Tibial artery (tissue), 4 donors: ENCODE measurements at regions not wholly inside any gene's neighbourhood (a gene's known extent, or its start where the extent isn't known, plus 50 kb on each side); places are given as distances from the start of the nearest gene placed in this dataset.

ENCODE experiments used
- DNase-seq, 2 donors: peaks; one replicate each; pipeline ENCODE4 v3.0.0-alpha.2; 2019
- H3K27ac ChIP-seq, 2 donors: fragments of 200-600 bp; sonication (generic) in 1 of 2; 1 replicate in 1 of 2; 2 replicates in 1 of 2; pipeline ENCODE4 v1.5.1; 2018 to 2019; ENCODE audit warnings: mild to moderate bottlenecking in 1 of 2
- H3K27me3 ChIP-seq, 2 donors: fragments of 200-600 bp; sonication (generic) in 1 of 2; one replicate each; pipeline versions ENCODE4 v1.5.1 to v1.6.0; 2016 to 2019
- H3K36me3 ChIP-seq, 3 donors: fragments of 200-600 bp; sonication (generic) in 2 of 3; one replicate each; pipeline ENCODE4 v1.5.1; 2016 to 2019; ENCODE audit warnings: mild to moderate bottlenecking in 2 of 3
- H3K4me1 ChIP-seq, 4 donors: fragments of 200-600 bp; sonication (generic) in 2 of 4; 1 replicate in 3 of 4; 2 replicates in 1 of 4; pipeline ENCODE4 v1.5.1; 2016 to 2019
- H3K4me3 ChIP-seq, 2 donors: fragments of 200-600 bp; sonication (generic) in 1 of 2; 1 replicate in 1 of 2; 2 replicates in 1 of 2; pipeline ENCODE4 v1.5.1; 2018 to 2019; ENCODE audit warnings: mild to moderate bottlenecking in 2 of 2
- H3K9me3 ChIP-seq, 3 donors: fragments of 200-600 bp; sonication (generic) in 1 of 3; one replicate each; pipeline ENCODE4 v1.5.1; 2016 to 2019
- CTCF ChIP-seq, 2 experiments: fragments of 200-600 bp in 1 of 2; fragments of 450-650 bp in 1 of 2; IDR thresholded peaks; one replicate each; pipeline ENCODE4 v1.5.1; 2017 to 2019; ENCODE audit warnings: antibody characterized with exemption in 2 of 2, mild to moderate bottlenecking in 1 of 2, moderate library complexity in 1 of 2
- intact Hi-C: fragments of 100-400 bp; cut with DNase I; formaldehyde crosslinking; loops from one replicate; pipeline ENCODE4 v1.15.0; 2023; ENCODE audit warnings: low total_unique reads

GRCh38 chr2:217489145-217489960 is 513.4 kb downstream of the TNS1 start:
- no peak for TF ChIP-seq CTCF (IDR thresholded peaks at IDR 0.05)
- intact Hi-C loops, result no loop called here
- no peak for DNase-seq

GRCh38 chr2:217484046-217484445 is 518.7 kb downstream of the TNS1 start:
- intact Hi-C loops, result no loop called here
- TF ChIP-seq CTCF (IDR thresholded peaks at IDR 0.05), result no peak
- Histone ChIP-seq H3K9me3 (no peaks in the 10 kb centered on the region), H3K4me1 (no peaks in the 10 kb centered on the region), H3K4me3 (no peak overlapping the region), H3K36me3 (no peaks in the 10 kb centered on the region), H3K27ac (no peak overlapping the region), H3K27me3 (no peaks in the 10 kb centered on the region)
- no peak for DNase-seq

More at GRCh38 chr2:217489145-217489960, 513.4 kb downstream of the TNS1 start:
- Histone ChIP-seq H3K36me3 (no peaks in the 10 kb centered on the region), H3K27ac (no peak overlapping the region), H3K4me3 (no peak overlapping the region), H3K9me3 (no peaks in the 10 kb centered on the region), H3K27me3 (no peaks in the 10 kb centered on the region), H3K4me1 (no peaks in the 10 kb centered on the region)

GRCh38 chr2:217482056-217482710 is 520.6 kb downstream of the TNS1 start:
- no peaks in the 10 kb centered on the region for H3K27me3 ChIP-seq
- DNase-seq, result no peak
- H3K4me1 ChIP-seq, result no peaks in the 10 kb centered on the region
- H3K36me3 ChIP-seq, result no peaks in the 10 kb centered on the region
- H3K9me3 ChIP-seq, result no peaks in the 10 kb centered on the region
- TF ChIP-seq CTCF (IDR thresholded peaks at IDR 0.05), result no peak
- intact Hi-C loops, result no loop called here
- H3K4me3 ChIP-seq, result no peak overlapping the region
- no peak overlapping the region for H3K27ac ChIP-seq

GRCh38 chr2:217481577-217481976 is 521.2 kb downstream of the TNS1 start:
- Histone ChIP-seq H3K4me3 (no peak overlapping the region), H3K4me1 (no peaks in the 10 kb centered on the region), H3K36me3 (no peaks in the 10 kb centered on the region), H3K9me3 (no peaks in the 10 kb centered on the region), H3K27me3 (no peaks in the 10 kb centered on the region), H3K27ac (no peak overlapping the region)
- TF ChIP-seq CTCF (IDR thresholded peaks at IDR 0.05), result no peak
- intact Hi-C loops, result no loop called here
- no peak for DNase-seq

- TF ChIP-seq CTCF (IDR thresholded peaks at IDR 0.05), result no peak
- Histone ChIP-seq H3K27me3 (no peaks in the 10 kb centered on the region), H3K27ac (no peak overlapping the region), H3K4me1 (no peaks in the 10 kb centered on the region), H3K4me3 (no peak overlapping the region), H3K9me3 (no peaks in the 10 kb centered on the region), H3K36me3 (no peaks in the 10 kb centered on the region)
- intact Hi-C loops, result no loop called here
- DNase-seq, result no peak
These were observed 523.2 kb downstream of the TNS1 start for GRCh38 chr2:217479566-217479965.
